Left ventricle myocardium inferior (tissue), 1 donor: ENCODE measurements at regions not wholly inside any gene's neighbourhood (a gene's known extent, or its start where the extent isn't known, plus 50 kb on each side); places are given as distances from the start of the nearest gene placed in this dataset.

Source experiments
- DNase-seq: peaks from one replicate; pipeline ENCODE4 v3.0.0-alpha.2; 2020
- H3K27ac ChIP-seq: fragments of 200-600 bp; replicated peaks from 2 replicates; pipeline ENCODE4 v1.8.0; 2021
- H3K27me3 ChIP-seq: fragments of 200-600 bp; 2 replicates; pipeline ENCODE4 v1.8.0; 2021; ENCODE audit warnings: low read depth
- H3K36me3 ChIP-seq: fragments of 200-600 bp; 2 replicates; pipeline ENCODE4 v1.8.0; 2021
- H3K4me1 ChIP-seq: fragments of 200-600 bp; 2 replicates; pipeline ENCODE4 v1.8.0; 2021
- H3K4me3 ChIP-seq: fragments of 200-600 bp; 2 replicates; pipeline ENCODE4 v1.8.0; 2021; ENCODE audit warnings: mild to moderate bottlenecking, moderate library complexity
- H3K9me3 ChIP-seq: fragments of 200-600 bp; replicated peaks from 2 replicates; pipeline ENCODE4 v1.8.0; 2021
- CTCF ChIP-seq: fragments of 200-600 bp; IDR thresholded peaks from 2 replicates; pipeline ENCODE4 v1.8.0; 2021; ENCODE audit warnings: antibody characterized with exemption, mild to moderate bottlenecking, borderline replicate concordance
- intact Hi-C: fragments of 100-400 bp; cut with micrococcal nuclease; formaldehyde crosslinking; loops from one replicate; pipeline ENCODE4 v1.11.0; 2022
- donor health status: DM: no; HTN: yes; CAD: no; lungs with severe emphysema.

GRCh38 chr4:30825008-30825770 is 105.0 kb downstream of the PCDH7 start:
- peaks cover 13% of the 10 kb centered on the region for H3K4me1 ChIP-seq
- H3K4me3 ChIP-seq: no peak overlapping the region
- no peaks in the 10 kb centered on the region for H3K27me3 ChIP-seq
- intact Hi-C loops: no loop called here
- TF ChIP-seq CTCF: no peak
- DNase-seq: no peak
- H3K9me3 ChIP-seq: no peaks in the 10 kb centered on the region
- H3K36me3 ChIP-seq: no peaks in the 10 kb centered on the region
- no peak overlapping the region for H3K27ac ChIP-seq

GRCh38 chr4:30828264-30828926 is 108.2 kb downstream of the PCDH7 start:
- H3K9me3 ChIP-seq: no peaks in the 10 kb centered on the region
- TF ChIP-seq CTCF: no peak
- DNase-seq: no peak
- H3K27ac ChIP-seq: no peak overlapping the region
- no peaks in the 10 kb centered on the region for H3K36me3 ChIP-seq
- intact Hi-C loops: no loop called here
- H3K4me3 ChIP-seq: no peak overlapping the region
- no peaks in the 10 kb centered on the region for H3K27me3 ChIP-seq
- H3K4me1 ChIP-seq: peaks cover 11% of the 10 kb centered on the region

GRCh38 chr4:30832639-30833038 is 112.5 kb downstream of the PCDH7 start:
- Histone ChIP-seq H3K27ac (no peak overlapping the region), H3K36me3 (no peaks in the 10 kb centered on the region), H3K4me3 (no peak overlapping the region), H3K27me3 (no peaks in the 10 kb centered on the region), H3K9me3 (no peaks in the 10 kb centered on the region), H3K4me1 (peaks cover 46% of the 10 kb centered on the region)
- DNase-seq: no peak
- intact Hi-C loops: no loop called here
- no peak for TF ChIP-seq CTCF

GRCh38 chr4:30833206-30833605 is 113.0 kb downstream of the PCDH7 start:
- intact Hi-C loops: no loop called here
- H3K36me3 ChIP-seq: no peaks in the 10 kb centered on the region
- TF ChIP-seq CTCF: no peak
- H3K4me3 ChIP-seq: no peak overlapping the region
- H3K27ac ChIP-seq: no peak overlapping the region
- peaks cover 50% of the 10 kb centered on the region for H3K4me1 ChIP-seq
- no peaks in the 10 kb centered on the region for H3K9me3 ChIP-seq
- no peak for DNase-seq
- no peaks in the 10 kb centered on the region for H3K27me3 ChIP-seq

- peaks cover 60% of the 10 kb centered on the region for H3K4me1 ChIP-seq
- no peaks in the 10 kb centered on the region for H3K9me3 ChIP-seq
- no peak overlapping the region for H3K4me3 ChIP-seq
- intact Hi-C loops: no loop called here
- no peak overlapping the region for H3K27ac ChIP-seq
- no peaks in the 10 kb centered on the region for H3K27me3 ChIP-seq
- no peak for TF ChIP-seq CTCF
- H3K36me3 ChIP-seq: no peaks in the 10 kb centered on the region
- no peak for DNase-seq
Observed at GRCh38 chr4:30835044-30835443, 114.9 kb downstream of the PCDH7 start.
